Astrocyte (in vitro differentiated cells and primary cell): ENCODE measurements at regions not wholly inside any gene's neighbourhood (a gene's known extent, or its start where the extent isn't known, plus 50 kb on each side); places are given as distances from the start of the nearest gene placed in this dataset.

Experiments used
- DNase-seq: peaks from one replicate; pipeline ENCODE4 v3.0.0-alpha.2; 2010; ENCODE audit warnings: low read depth
- FAIRE-seq: peaks from 2 replicates; lab custom pipeline; 2011; peaks lifted over from hg19 to GRCh38; lab: Jason Lieb, UNC
- H2AFZ ChIP-seq: 2 replicates; pipeline ENCODE4 v1.6.0; 2012; ENCODE audit warnings: low read depth, low read length, inconsistent platforms
- H3K27ac ChIP-seq: 2 replicates; pipeline ENCODE4 v1.5.1; 2011; ENCODE audit warnings: low read depth, low read length, inconsistent platforms
- H3K27me3 ChIP-seq: 2 replicates; pipeline ENCODE4 v1.6.0; 2011; ENCODE audit warnings: low read length, inconsistent platforms; ENCODE audit not compliant: insufficient read depth
- H3K36me3 ChIP-seq: 2 replicates; pipeline ENCODE4 v1.5.1; 2011; ENCODE audit warnings: low read length, inconsistent platforms; ENCODE audit not compliant: insufficient read depth
- H3K4me1 ChIP-seq: 2 replicates; pipeline ENCODE4 v1.5.1; 2011; ENCODE audit warnings: low read length, inconsistent platforms; ENCODE audit not compliant: insufficient read depth
- H3K4me2 ChIP-seq: 2 replicates; pipeline ENCODE4 v1.6.0; 2012; ENCODE audit warnings: low read length, inconsistent platforms
- H3K4me3 ChIP-seq: 2 replicates; pipeline ENCODE4 v1.5.1; 2011; ENCODE audit warnings: low read depth, mild to moderate bottlenecking, low read length, inconsistent platforms; ENCODE audit not compliant: insufficient read depth
- H3K79me2 ChIP-seq: 2 replicates; pipeline ENCODE4 v1.6.0; 2012; ENCODE audit warnings: mild to moderate bottlenecking, low read length, inconsistent platforms; ENCODE audit not compliant: insufficient read depth
- H3K9ac ChIP-seq: 2 replicates; pipeline ENCODE4 v1.6.0; 2012; ENCODE audit warnings: mild to moderate bottlenecking, low read length, inconsistent platforms
- H3K9me3 ChIP-seq: 2 replicates; pipeline ENCODE4 v1.5.1; 2012; ENCODE audit warnings: low read depth, mild to moderate bottlenecking, low read length, inconsistent platforms; ENCODE audit not compliant: insufficient read depth
- H4K20me1 ChIP-seq: 2 replicates; pipeline ENCODE4 v1.6.0; 2012; ENCODE audit warnings: low read length, inconsistent platforms; ENCODE audit not compliant: insufficient read depth
- H3K27ac Mint-ChIP-seq: one replicate; pipeline ENCODE4 v1.8.0; 2021; ENCODE audit warnings: mild to moderate bottlenecking, mixed read lengths; ENCODE audit not compliant: unreplicated experiment
- H3K27me3 Mint-ChIP-seq: one replicate; pipeline ENCODE4 v1.8.0; 2021; ENCODE audit warnings: low read depth, mixed read lengths; ENCODE audit not compliant: unreplicated experiment
- H3K36me3 Mint-ChIP-seq: one replicate; pipeline ENCODE4 v1.8.0; 2021; ENCODE audit warnings: low read depth, mixed read lengths; ENCODE audit not compliant: unreplicated experiment
- H3K4me1 Mint-ChIP-seq: one replicate; pipeline ENCODE4 v1.8.0; 2021; ENCODE audit warnings: low read depth, mixed read lengths; ENCODE audit not compliant: unreplicated experiment
- H3K4me3 Mint-ChIP-seq: one replicate; pipeline ENCODE4 v1.8.0; 2021; ENCODE audit warnings: mild to moderate bottlenecking, moderate library complexity, mixed read lengths; ENCODE audit not compliant: unreplicated experiment
- H3K9me3 Mint-ChIP-seq: one replicate; pipeline ENCODE4 v1.8.0; 2021; ENCODE audit warnings: mild to moderate bottlenecking, mixed read lengths; ENCODE audit not compliant: unreplicated experiment
- CTCF ChIP-seq: IDR thresholded peaks from 2 replicates; pipeline ENCODE4 v1.5.1; 2011; ENCODE audit warnings: low read depth, mild to moderate bottlenecking, inconsistent platforms, low read length, moderate library complexity; ENCODE audit not compliant: insufficient read depth
- EZH2 ChIP-seq: IDR thresholded peaks from 2 replicates; pipeline ENCODE4 v1.6.1; 2012; ENCODE audit warnings: mild to moderate bottlenecking, low read length, inconsistent platforms; ENCODE audit not compliant: insufficient read depth

- no peak overlapping the region for H3K27ac Mint-ChIP-seq
- H3K4me3 ChIP-seq = no peak overlapping the region
- H3K36me3 Mint-ChIP-seq = no peaks in the 10 kb centered on the region
- no peaks in the 10 kb centered on the region for H3K36me3 ChIP-seq
- peaks cover 4% of the 10 kb centered on the region for H3K4me1 Mint-ChIP-seq
- H3K9me3 Mint-ChIP-seq = no peaks in the 10 kb centered on the region
- H3K9ac ChIP-seq = no peak overlapping the region
- no peaks in the 10 kb centered on the region for H4K20me1 ChIP-seq
- no peak overlapping the region for H3K4me3 Mint-ChIP-seq
- H3K4me2 ChIP-seq = no peak overlapping the region
- DNase-seq (no peak), FAIRE-seq (no peak)
- no peaks in the 10 kb centered on the region for H3K79me2 ChIP-seq
- H2AFZ ChIP-seq = no peak overlapping the region
- H3K27ac ChIP-seq = no peak overlapping the region
- TF ChIP-seq EZH2 (no peak), CTCF (no peak)
- no peaks in the 10 kb centered on the region for H3K9me3 ChIP-seq
- H3K4me1 ChIP-seq = no peaks in the 10 kb centered on the region
- no peaks in the 10 kb centered on the region for H3K27me3 ChIP-seq
- H3K27me3 Mint-ChIP-seq = no peaks in the 10 kb centered on the region
Observed at GRCh38 chr2:143907801-143908200, 612.1 kb downstream of the ZEB2 start.

GRCh38 chr2:143906850-143907249, 613.1 kb downstream of the ZEB2 start:
- Histone ChIP-seq H3K36me3 (no peaks in the 10 kb centered on the region), H3K9ac (no peak overlapping the region), H3K4me1 (no peaks in the 10 kb centered on the region), H3K27me3 (no peaks in the 10 kb centered on the region), H2AFZ (no peak overlapping the region), H4K20me1 (no peaks in the 10 kb centered on the region), H3K9me3 (no peaks in the 10 kb centered on the region), H3K27ac (no peak overlapping the region), H3K4me2 (no peak overlapping the region), H3K79me2 (no peaks in the 10 kb centered on the region), H3K4me3 (no peak overlapping the region)
- Mint-ChIP-seq H3K27ac (no peak overlapping the region), H3K4me1 (peaks cover 6% of the 10 kb centered on the region), H3K9me3 (no peaks in the 10 kb centered on the region), H3K4me3 (no peak overlapping the region), H3K27me3 (no peaks in the 10 kb centered on the region), H3K36me3 (no peaks in the 10 kb centered on the region)
- peak; percentile 47 for FAIRE-seq
- no peak for DNase-seq
- TF ChIP-seq CTCF = no peak
- TF ChIP-seq EZH2 = no peak

- DNase-seq (no peak), FAIRE-seq (no peak)
- Mint-ChIP-seq H3K4me1 (peaks cover 15% of the 10 kb centered on the region), H3K4me3 (no peak overlapping the region), H3K27me3 (no peaks in the 10 kb centered on the region), H3K27ac (no peak overlapping the region), H3K36me3 (no peaks in the 10 kb centered on the region), H3K9me3 (no peaks in the 10 kb centered on the region)
- H3K27me3 ChIP-seq = no peaks in the 10 kb centered on the region
- no peak overlapping the region for H3K4me2 ChIP-seq
- no peak overlapping the region for H3K4me3 ChIP-seq
- no peak overlapping the region for H3K27ac ChIP-seq
- H3K9ac ChIP-seq = no peak overlapping the region
- no peaks in the 10 kb centered on the region for H4K20me1 ChIP-seq
- peaks cover 6% of the 10 kb centered on the region for H3K4me1 ChIP-seq
- H3K79me2 ChIP-seq = no peaks in the 10 kb centered on the region
- H3K9me3 ChIP-seq = no peaks in the 10 kb centered on the region
- no peaks in the 10 kb centered on the region for H3K36me3 ChIP-seq
- TF ChIP-seq CTCF = no peak
- TF ChIP-seq EZH2 = no peak
- no peak overlapping the region for H2AFZ ChIP-seq
Observed at GRCh38 chr2:143905587-143905986, 614.3 kb downstream of the ZEB2 start.
